ENCODE measurements at regions not wholly inside any gene's neighbourhood (a gene's known extent, or its start where the extent isn't known, plus 50 kb on each side); places are given as distances from the start of the nearest gene placed in this dataset.
"Not testable (repeated sequence)": the region's sequence is repeated elsewhere in the genome, so short reads cannot be mapped to it uniquely, and the experiment has no call there.

DNA sequence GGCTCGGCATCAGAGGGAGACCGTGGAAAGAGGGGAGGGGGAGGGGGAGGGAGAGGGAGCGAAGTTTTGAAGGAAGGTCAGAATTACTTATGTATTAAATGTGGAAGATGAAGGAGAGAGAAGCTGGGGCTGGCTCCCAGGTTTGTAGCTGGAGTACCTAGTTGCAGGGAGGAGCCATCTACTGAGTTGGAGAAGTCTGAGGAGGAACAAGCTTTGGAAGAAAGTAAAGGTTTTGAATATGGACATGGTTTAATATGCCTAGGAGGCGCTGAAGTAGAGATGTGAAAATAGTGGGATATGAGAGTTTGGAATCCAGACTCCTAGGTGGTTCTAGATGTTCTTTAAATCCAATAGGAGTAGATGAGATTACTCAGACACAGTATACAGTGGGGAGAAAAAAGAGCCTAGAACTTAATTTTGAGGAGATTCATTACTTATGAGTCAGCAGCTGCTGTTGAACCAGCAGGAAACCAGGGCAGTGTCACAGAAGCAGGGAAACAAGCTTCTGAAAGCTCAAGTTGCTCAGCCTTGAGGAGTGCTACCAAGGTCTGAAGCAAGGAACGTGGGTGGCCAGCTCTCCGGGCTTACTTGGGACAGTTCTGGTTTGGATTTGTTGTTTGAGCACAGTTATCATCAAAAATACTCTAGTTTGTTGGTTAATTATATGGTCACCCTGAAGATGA is 149.3 kb downstream of the UTRN start:
- DNase-seq (ENCODE audit: low read depth in 2 of 2), result no peak

DNA sequence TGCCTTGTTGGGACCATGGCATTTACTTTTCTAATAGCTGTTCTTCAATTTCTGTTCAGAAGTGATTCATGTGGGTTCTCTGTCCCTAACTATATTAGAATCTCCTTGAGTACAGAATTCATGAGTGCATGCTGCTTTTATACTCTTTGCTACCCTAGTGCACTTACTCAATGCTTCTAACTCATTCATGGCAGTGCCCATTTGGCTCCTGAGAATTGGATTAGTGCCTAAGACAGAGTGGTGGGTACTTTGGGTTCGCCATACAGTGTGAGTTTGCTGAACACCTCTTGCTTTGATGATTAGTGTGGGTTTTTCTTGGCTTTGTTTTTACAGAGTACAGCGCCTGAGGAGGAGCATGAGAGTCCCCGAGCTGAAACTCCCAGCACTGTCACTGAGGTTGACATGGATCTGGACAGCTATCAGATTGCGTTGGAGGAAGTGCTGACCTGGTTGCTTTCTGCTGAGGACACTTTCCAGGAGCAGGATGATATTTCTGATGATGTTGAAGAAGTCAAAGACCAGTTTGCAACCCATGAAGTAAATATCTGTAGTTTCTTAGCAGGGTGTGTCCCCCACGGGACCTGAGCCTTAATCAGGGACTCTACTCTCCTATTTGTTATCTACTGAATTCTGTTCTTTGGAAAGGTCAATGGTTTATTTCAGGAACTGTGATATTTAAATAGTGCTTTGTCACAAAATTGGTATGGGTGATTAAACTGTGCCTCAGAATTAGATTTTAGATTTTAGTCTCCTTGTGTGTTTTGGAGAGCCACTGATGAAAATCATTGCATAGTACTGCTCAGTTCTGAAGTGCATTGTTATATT is 150.7 kb downstream of the UTRN start:
- DNase-seq (ENCODE audit: low read depth in 2 of 2), result no peak

DNA sequence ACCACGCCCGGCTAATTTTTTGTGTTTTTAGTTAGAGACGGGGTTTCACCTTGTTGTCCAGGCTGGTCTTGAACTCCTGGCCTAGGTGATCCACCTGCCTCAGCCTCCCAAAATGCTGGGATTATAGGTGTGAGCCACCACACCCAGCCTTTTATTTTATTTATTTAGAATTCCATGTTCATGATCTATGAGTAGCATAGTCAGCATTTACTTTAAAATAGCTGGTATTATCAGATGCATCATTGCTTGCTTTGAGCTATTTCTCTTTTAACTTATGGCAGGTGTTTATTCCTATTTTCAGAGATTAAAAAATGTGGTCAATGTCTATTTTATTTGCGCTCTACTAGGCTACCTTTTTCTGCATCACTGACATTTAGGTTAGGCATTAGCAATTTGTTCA is 152.0 kb downstream of the UTRN start:
- no peak for DNase-seq (ENCODE audit: low read depth in 2 of 2)

DNA sequence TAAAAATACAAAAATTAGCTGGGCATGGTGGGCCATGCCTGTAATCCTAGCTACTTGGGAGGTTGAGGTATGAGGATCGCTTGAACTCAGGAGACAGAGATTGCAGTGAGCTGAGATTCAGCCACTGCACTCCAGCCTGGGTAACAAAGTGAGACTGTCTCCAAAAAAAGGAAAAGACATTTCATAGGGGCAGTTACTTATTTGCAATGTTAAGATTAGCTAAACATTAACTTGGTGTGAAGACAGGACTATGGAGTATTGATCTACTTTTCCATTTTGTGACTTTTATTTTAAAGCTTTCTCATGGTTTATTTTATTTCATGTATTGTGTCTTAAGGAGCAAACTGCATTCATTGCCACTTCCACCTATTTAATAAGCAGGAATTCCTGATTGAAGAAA is 153.0 kb downstream of the UTRN start:
- DNase-seq (ENCODE audit: low read depth in 2 of 2), result no peak

DNA sequence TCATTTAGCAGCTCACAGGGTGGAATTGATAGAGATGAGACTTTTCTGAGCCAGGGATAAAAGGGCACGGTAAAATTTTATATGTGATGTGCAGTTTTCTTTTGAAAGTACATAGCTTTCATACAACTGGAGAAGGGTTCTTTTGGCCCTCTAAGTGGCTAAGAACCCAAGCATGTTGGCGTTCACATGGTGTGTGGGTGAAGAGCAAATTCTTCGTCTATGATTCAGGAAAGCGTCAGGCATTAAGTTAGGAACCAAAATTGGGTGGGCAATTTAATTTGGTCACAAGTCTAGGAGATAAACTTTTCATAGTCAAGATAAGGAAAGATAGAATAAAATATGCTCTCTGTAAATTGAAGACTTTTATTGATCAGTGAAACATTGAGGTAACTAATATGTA is 153.9 kb downstream of the UTRN start:
- no peak for DNase-seq (ENCODE audit: low read depth in 2 of 2)

DNA sequence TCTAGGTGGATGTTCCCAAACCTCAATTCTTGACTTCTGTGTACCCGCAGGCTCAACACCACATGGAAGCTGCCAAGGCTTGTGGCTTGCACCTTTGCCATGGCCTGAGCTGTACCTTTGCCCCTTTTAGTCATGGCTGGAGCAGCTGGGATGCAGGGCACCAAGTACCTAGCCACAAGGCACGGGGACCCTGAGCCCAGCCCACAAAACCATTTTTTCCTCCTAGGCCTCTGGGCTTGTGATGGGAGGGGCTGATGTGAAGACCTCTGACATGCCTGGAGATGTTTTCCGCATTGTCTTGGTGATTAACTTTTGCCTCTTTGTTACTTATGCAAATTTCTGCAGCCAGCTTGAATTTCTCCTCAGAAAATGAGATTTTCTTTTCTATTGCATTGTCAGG is 156.7 kb downstream of the UTRN start:
- not testable (repeated sequence) for DNase-seq (ENCODE audit: low read depth in 2 of 2)

DNA sequence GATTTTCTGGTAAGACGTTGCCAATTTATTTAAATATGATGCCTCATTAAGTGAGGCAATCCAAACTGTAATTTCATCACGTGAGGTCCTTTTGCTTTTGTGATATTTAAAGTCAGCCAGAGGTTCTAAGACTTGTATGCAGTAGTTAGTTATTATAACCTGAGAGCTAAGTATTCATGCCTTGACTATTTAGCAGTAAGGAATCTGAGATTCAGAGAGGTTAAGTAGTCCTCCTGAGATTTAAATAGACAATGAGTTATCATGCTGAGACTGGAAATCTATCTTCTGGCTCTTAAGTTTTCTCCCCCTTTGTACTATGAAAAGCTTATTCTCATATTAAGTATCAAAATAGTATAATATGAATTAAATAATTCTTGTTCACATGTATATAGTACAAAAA is 158.0 kb downstream of the UTRN start:
- DNase-seq (ENCODE audit: low read depth in 2 of 2), result no peak

DNA sequence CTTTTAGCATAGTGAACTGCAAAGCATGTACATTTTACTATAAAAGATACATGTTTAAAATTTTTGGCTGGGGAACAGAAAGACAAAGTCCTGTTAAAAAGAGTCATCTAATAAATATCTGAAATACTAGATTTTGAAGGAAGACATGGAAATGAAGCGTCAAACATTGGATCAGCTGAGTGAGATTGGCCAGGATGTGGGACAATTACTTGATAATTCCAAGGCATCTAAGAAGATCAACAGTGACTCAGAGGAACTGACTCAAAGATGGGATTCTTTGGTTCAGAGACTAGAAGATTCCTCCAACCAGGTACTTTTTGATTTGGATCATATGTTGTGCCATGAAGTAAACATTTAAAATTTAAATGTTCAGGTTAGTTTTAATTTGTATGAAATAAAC is 162.3 kb downstream of the UTRN start:
- DNase-seq (ENCODE audit: low read depth in 2 of 2), result no peak

DNA sequence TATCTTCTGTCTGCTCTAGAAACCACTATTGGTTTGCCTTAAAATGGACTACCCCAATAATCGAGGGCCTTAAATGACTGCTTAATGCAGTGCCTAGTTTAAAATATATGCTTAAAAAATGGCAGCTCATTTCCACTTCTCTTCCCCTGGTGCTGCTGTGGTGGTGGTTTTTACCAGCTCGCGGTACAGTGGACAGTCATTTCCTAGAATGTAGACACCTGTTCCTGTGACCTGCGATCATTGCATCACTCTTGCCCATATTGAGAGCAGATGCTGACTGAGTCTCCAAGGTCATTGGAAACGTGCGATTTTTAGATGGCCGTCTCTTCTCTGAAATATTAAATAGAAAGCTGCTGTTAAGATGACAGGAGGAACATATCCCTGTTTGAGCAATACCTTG is 164.1 kb downstream of the UTRN start:
- DNase-seq (ENCODE audit: low read depth in 2 of 2), result no peak

DNA sequence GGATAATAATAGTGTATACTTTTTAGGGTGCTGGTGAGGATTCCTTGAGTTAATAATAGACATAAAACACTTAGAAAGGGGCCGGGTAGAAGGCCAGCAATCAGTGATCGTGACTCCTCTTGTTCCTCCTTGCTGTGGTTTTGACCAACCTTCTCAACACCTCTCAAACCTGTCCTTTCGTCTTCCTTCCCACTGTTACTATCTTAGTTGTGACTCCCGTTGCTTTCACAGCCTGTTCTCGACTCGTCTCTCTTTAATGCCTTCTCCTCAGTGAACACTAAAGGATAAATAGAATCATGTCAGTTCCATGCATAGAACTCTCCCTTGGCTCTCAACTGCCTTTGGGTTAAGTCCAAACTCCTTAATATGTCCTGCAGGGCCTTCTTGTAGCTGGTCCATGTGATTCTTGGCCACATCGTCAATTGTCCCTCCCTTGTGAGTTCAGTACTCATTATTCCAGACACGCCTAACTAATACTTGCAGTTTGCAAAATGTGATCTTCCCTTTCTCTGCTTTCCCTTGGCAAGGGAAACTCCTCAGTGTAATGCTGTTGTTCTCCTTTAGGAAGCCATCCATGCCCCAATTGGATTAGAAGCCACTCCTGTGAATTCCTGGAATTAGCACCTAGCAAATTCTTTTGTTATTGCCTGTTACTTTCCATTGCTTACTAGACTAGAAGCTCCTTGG is 164.9 kb downstream of the UTRN start:
- DNase-seq (ENCODE audit: low read depth in 2 of 2), result no peak

DNA sequence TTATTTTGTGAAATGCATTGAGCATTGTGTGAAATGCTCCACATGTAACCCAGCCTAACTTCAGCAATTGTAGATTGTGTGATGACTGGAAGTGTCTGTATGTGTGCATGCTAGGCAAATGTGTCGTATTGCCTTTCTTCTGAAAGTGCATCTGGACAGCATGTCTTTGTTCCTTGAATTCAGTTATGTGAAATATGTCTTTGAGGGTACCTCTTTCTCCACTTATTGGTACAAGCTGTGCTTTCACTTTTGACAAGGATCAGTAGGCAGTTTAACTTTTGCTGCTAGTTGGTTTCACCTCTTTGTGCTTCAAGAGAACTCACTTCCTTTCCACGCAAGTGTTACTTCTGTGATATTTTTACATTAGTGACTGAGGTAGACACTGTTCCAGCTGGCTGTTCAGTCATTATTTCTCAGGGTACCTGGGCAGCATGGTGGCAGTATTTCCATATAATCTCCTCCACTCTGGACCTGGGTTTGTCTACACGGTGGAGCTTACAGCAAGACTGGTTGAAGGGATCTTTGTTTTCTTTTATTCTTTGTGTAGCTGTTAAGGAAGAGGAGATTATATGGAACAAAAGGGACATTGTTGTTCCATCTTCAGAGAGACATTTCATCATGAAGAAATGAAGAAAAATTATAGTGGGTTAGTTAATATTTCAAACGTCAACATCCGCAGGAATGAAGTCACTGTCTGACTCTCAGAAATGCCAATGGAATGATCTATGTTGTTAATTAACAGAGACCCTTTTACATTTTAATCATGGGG is 175.4 kb downstream of the UTRN start:
- no peak for DNase-seq (ENCODE audit: low read depth in 2 of 2)

DNA sequence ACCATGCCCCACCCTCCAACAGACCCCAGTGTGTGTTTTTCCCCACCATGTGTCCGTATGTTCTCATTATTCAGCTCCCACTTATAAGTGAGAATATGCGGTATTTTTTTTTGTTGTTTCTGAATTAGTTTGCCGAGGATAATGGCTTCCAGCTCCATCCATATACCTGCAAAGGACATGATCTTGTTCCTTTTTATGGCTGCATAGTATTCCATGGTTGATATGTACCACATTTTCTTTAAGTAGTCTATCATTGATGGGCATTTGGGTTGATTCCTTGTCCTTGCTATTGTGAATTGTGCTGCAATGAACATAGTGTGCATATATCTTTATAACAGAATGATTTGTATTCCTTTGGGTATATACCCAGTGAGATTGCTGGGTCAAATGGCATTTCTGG is 176.9 kb downstream of the UTRN start:
- no peak for DNase-seq (ENCODE audit: low read depth in 2 of 2)

DNA sequence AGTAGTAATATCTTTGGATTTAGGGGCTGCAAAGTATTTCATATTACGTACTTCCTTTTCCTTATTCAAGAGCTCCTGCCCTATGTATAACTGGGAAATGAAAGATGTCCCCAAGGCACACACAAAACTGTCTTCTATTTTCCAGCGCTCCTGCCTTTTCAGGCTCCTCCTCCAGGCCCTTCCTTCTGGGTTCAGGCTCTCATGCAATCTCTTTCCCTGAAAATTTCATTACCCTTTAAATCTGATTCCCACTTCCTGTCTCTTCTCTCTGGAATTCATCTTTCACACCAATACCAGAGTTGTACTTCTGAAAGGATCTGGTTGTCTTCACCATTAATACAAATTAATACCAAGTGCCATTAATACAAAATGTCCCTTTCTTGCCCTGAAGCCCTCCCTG is 181.6 kb downstream of the UTRN start:
- DNase-seq (ENCODE audit: low read depth in 2 of 2), result no peak

DNA sequence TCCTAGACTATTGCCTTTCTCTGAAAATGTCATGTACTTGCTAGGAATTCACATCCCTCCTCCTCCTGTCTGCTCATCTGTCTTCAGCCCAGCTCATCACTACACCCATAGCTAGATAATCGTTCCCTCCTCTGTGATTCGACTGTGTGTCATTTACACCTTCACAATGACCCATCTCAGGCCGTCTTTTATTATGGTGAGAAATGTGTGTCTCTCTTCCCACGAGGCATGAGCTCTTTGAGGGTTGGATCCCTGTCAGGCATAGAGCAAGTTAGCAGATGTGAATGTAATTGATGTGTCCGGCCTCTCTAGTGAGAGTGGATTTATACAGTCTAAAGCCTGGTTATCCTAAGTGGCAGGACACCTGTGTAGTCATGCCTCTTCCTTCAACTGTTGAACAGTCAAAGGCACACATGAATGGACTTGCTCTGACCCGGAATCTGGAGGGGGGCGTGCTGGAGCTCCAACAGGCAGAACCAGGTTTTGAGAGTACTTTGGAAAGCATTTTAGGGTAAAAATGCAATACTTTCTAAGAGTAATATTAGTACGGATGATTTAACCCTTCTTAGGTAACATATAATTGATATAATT is 182.1 kb downstream of the UTRN start:
- no peak for DNase-seq (ENCODE audit: low read depth in 2 of 2)

DNA sequence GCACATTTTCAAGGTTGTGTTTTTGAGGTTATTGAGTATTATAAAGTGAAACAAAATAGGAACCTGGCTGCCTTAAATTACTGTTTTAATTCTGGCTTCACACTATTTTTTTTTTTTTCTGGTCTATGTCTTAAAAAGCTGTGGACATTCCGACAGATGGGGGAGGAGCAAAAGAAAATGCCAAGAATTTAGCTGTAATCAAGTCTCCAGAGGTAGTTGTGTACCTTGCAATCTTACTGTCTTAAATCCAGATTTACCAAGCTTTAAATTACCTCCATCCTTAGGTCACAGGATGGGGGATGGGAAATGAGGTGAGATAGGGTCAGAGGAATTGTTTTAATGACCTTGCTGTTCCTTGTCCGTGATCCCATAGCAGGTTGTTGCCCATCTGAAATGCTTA is 182.8 kb downstream of the UTRN start:
- DNase-seq (ENCODE audit: low read depth in 2 of 2), result no peak

DNA sequence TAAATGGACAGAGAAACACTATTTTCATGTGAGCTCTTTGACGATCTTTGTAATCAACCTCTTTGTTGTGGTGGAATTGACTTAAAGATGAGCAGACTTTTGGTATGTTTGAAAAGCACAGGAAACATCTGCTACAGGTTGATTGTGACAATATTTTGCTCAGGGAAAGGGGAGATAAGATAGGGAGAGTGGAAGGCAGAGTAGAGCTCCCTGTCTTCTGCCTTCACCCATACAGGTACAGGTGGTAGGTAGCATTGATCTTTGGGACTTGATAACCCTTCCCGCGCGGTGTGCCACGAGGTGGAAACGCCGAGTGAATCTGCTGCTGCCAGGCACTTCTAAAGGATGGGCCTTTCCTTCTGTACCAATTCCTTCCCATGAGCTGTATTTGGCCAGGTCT is 183.6 kb downstream of the UTRN start:
- DNase-seq (ENCODE audit: low read depth in 2 of 2), result no peak

DNA sequence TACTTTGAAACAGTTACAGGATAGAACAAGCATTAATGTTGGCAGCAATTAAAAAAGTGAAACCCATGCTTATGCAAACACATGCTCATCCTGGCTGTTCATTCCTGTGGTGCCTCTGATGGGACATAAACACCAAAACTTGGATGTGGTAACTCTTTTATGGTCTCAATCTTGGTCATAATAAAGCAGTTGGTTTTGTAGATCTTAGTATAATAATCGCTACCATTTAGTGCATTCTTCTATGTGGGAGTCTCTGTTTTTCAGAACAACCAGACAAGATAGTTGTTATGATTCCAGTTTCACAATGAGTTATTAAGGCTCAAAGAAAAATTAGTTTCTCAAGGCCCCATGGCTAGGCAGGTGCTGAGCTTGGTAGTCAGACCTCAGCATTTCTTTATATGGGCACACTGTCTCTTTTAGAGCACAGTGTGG is 184.0 kb downstream of the UTRN start:
- DNase-seq (ENCODE audit: low read depth in 2 of 2), result no peak

DNA sequence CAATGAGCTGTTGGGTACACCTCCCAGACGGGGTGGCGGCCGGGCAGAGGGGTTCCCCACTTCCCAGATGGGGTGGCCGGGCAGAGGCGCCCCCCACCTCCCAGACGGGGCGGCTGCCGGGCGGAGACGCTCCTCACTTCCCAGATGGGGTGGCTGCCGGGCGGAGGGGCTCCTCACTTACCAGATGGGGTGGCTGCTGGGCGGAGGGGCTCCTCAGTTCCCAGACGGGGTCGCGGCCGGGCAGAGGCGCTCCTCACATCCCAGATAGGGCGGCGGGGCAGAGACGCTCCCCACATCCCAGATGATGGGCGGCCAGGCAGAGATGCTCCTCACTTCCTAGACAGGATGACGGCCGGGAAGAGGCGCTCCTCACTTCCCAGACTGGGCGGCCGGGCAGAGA is 185.1 kb downstream of the UTRN start:
- not testable (repeated sequence) for DNase-seq (ENCODE audit: low read depth in 2 of 2)

DNA sequence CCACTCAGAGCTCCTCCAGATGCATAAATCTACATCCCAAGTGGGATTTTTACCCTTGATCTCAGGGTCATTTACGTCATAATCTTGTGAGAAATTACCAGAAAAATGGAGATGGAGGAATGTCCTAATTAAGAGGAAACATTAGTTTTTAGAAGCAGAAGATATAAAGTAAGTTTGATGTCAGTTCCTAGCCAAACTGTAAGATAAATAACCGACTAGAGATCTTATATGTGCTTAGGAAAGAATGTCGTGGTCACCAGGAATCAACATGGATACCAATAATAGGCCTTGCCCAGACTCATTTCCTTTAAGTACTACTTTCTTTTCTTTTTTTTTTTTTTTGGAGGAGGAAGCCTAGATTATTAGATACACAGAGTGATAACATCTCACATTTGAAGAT is 186.9 kb downstream of the UTRN start:
- no peak for DNase-seq (ENCODE audit: low read depth in 2 of 2)

DNA sequence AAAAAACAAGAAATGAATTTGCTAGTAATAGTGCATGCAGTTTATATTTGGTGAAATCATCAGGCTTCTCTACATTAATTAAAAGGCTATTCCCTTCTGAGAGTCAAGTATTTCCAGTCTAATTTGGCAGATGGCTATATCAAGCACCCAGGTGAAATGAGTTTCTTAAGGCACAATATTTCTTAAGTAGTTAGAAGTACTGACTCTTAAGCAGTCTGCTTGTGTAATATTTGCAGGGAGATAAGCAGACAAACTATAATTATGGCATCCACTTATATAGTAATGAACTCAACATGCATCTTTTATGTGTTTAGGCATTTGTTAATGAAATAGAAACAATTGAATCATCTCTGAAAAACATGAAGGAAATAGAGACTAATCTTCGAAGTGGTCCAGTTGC is 189.2 kb downstream of the UTRN start:
- no peak for DNase-seq (ENCODE audit: low read depth in 2 of 2)

DNA sequence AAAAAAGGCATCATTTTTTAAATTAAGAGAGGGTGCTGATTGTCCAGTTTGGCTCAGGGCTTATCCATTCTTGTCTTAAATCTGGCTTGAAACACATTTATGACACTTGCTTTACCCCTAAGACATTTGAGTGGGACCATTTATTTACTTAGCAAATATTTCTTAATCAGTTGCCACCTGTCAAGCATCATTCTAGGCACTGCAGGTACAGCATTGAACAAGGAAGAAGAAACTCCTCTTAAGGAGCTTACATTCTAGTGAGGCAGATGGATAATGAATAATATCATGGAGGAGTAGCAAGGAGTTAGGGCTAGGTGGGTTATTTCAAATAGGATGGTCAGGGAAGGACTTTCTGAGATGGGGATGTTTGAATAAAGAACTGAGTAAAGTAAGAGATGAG is 189.8 kb downstream of the UTRN start:
- no peak for DNase-seq (ENCODE audit: low read depth in 2 of 2)

DNA sequence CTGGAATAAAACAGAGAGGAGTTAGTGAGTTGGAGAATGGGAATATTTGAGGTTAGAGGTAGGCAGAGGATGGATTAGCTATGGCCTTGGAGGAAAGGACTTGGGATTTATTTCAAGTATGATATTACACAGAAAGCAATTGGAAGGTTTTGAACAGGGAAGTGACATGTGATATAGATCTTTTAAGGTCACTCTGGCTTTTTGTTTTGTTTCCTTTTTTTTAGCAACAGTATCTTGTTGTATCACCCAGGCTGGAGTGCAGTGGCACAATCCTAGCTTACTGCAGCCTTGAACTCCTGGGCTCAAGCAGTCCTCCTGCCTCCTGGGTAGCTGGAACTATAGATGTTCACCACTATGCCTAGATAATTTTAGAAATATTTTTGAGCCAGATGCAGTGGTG is 190.3 kb downstream of the UTRN start:
- no peak for DNase-seq (ENCODE audit: low read depth in 2 of 2)

Data from stimulated activated CD8-positive, alpha-beta memory T cell treated with anti-CD3 and anti-CD28 coated beads, Interleukin-15, amount 100 ng/mL, for 4 hours (primary cell).